Upper lobe of left lung (tissue), 6 donors: ENCODE measurements at regions not wholly inside any gene's neighbourhood (a gene's known extent, or its start where the extent isn't known, plus 50 kb on each side); places are given as distances from the start of the nearest gene placed in this dataset.

Source experiments
- ATAC-seq, 2 donors: fragments of 200-7000 bp; cut with Tn5 transposase; one replicate each; pipeline ENCODE4 v1.9.1; 2022; ENCODE audit warnings: mild to moderate bottlenecking in 2 of 2, moderate library complexity in 2 of 2; ENCODE audit not compliant: low FRiP score in 2 of 2
- DNase-seq, 2 donors: peaks; one replicate each; pipeline ENCODE4 v3.0.0-alpha.2; 2019 to 2020
- H3K27ac ChIP-seq, 4 donors: fragments of 200-600 bp; sonication (generic); one replicate each; pipeline ENCODE4 v1.5.1; 2016 to 2019
- H3K27me3 ChIP-seq, 4 donors: fragments of 200-600 bp; sonication (generic); one replicate each; pipeline ENCODE4 v1.5.1; 2017 to 2019
- H3K36me3 ChIP-seq, 4 donors: fragments of 200-600 bp; sonication (generic); one replicate each; pipeline ENCODE4 v1.5.1; 2016 to 2019
- H3K4me1 ChIP-seq, 4 donors: fragments of 200-600 bp; sonication (generic); one replicate each; pipeline ENCODE4 v1.5.1; 2018 to 2019
- H3K4me3 ChIP-seq, 4 donors: fragments of 200-600 bp; sonication (generic); one replicate each; pipeline ENCODE4 v1.5.1; 2017 to 2019; ENCODE audit warnings: mild to moderate bottlenecking in 2 of 4, moderate library complexity in 1 of 4
- H3K9me3 ChIP-seq, 4 donors: fragments of 200-600 bp; sonication (generic); one replicate each; pipeline ENCODE4 v1.5.1; 2018 to 2019
- EP300 ChIP-seq, 4 donors: sonication (generic); formaldehyde crosslinking; IDR thresholded peaks; one replicate each; pipeline ENCODE4 v1.5.1; 2017; ENCODE audit warnings: antibody characterized with exemption in 4 of 4, control low read depth in 2 of 4
- POLR2A ChIP-seq, 4 donors: fragments of 450-650 bp; IDR thresholded peaks; one replicate each; pipeline ENCODE4 v1.5.1; 2016 to 2017; ENCODE audit warnings: antibody characterized with exemption in 4 of 4, mild to moderate bottlenecking in 2 of 4
- POLR2AphosphoS5 ChIP-seq, 2 donors: sonication (generic); formaldehyde crosslinking; IDR thresholded peaks; one replicate each; pipeline ENCODE4 v1.5.1; 2017; ENCODE audit warnings: antibody characterized with exemption in 2 of 2
- WGBS, 2 donors: methylation state at CpG; one replicate each; pipeline ENCODE4 v1.1.5; 2017 to 2018; 5-methylcytosine and 5-hydroxymethylcytosine counted together
- TF ChIP-seq, protein P1 (sequence below), 6 experiments: fragments of 450-650 bp in 4 of 6; fragments of 200-600 bp in 2 of 6; sonication (generic) in 2 of 6; IDR thresholded peaks; one replicate each; pipeline ENCODE4 v1.5.1; 2016 to 2019; ENCODE audit warnings: antibody characterized with exemption in 6 of 6
- donor health status: DM: no; HTN: no; CAD: no; lungs with moderate emphysema.
- donor health status: DM: no; HTN: yes; CAD: no; lungs with severe emphysema.

DNA sequence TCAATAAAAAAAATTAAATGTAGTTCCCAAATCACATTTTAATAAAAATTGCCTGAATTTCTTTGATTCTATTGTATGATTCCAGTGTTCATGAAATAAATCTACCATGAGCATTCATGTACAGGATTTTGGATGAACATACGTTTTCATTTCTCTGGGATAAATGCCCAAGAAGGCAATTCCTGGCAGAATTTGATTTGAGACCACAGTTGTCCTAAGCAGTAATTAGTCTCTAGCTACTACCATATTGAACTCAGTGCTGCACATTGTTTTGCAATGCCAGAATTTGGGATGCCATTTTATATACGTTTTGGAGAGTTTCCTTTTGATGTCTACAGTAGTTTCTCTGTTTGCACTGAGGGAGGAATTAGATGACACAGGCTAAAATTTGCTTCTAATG, 265.3 kb upstream of the HS3ST5 start:
- H3K4me3 ChIP-seq: no peak overlapping the region
- TF ChIP-seq POLR2A (IDR thresholded peaks at IDR 0.05): no peak
- TF ChIP-seq, protein P1, sequence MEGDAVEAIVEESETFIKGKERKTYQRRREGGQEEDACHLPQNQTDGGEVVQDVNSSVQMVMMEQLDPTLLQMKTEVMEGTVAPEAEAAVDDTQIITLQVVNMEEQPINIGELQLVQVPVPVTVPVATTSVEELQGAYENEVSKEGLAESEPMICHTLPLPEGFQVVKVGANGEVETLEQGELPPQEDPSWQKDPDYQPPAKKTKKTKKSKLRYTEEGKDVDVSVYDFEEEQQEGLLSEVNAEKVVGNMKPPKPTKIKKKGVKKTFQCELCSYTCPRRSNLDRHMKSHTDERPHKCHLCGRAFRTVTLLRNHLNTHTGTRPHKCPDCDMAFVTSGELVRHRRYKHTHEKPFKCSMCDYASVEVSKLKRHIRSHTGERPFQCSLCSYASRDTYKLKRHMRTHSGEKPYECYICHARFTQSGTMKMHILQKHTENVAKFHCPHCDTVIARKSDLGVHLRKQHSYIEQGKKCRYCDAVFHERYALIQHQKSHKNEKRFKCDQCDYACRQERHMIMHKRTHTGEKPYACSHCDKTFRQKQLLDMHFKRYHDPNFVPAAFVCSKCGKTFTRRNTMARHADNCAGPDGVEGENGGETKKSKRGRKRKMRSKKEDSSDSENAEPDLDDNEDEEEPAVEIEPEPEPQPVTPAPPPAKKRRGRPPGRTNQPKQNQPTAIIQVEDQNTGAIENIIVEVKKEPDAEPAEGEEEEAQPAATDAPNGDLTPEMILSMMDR (IDR thresholded peaks at IDR 0.05): no peak
- TF ChIP-seq EP300 (IDR thresholded peaks at IDR 0.05): no peak
- TF ChIP-seq POLR2AphosphoS5 (IDR thresholded peaks at IDR 0.05): no peak
- 73 to 79% methylated on average over 2 of the region's 2 CpGs for WGBS, 2 donors
- no peaks in the 10 kb centered on the region for H3K4me1 ChIP-seq
- H3K27ac ChIP-seq: no peak overlapping the region
- ATAC-seq (no peak), DNase-seq (no peak)
- H3K27me3 ChIP-seq: no peaks in the 10 kb centered on the region
- H3K36me3 ChIP-seq: no peaks in the 10 kb centered on the region
- H3K9me3 ChIP-seq: no peaks in the 10 kb centered on the region

DNA sequence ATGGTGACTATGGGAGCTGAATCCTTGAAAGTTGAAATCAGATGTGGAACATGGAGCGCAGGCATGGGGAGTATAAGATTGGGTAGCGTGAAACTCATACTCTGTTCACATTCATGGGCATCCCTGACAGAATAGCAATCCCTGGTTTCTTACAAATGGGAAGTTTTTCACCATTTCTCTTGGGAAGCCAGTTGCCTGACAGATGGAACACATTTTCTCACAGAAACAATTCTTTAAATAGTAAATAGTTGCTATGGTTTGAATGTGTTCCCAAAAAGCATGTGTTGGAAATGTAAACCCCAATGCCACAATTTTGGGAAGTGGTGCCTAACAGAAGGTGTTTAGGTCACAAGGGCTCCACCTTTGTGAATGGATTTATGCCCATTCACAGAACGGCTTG, 262.8 kb upstream of the HS3ST5 start:
- ATAC-seq (no peak), DNase-seq (no peak)
- no peaks in the 10 kb centered on the region for H3K9me3 ChIP-seq
- no peaks in the 10 kb centered on the region for H3K4me1 ChIP-seq
- TF ChIP-seq, protein P1 (IDR thresholded peaks at IDR 0.05): no peak
- TF ChIP-seq POLR2A (IDR thresholded peaks at IDR 0.05) (no peak), EP300 (IDR thresholded peaks at IDR 0.05) (no peak), POLR2AphosphoS5 (IDR thresholded peaks at IDR 0.05) (no peak)
- no peaks in the 10 kb centered on the region for H3K36me3 ChIP-seq
- H3K27ac ChIP-seq: no peak overlapping the region
- H3K27me3 ChIP-seq: no peaks in the 10 kb centered on the region
- H3K4me3 ChIP-seq: no peak overlapping the region
- 75% methylated on average over 3 of the region's 3 CpGs for WGBS, 2 donors

DNA sequence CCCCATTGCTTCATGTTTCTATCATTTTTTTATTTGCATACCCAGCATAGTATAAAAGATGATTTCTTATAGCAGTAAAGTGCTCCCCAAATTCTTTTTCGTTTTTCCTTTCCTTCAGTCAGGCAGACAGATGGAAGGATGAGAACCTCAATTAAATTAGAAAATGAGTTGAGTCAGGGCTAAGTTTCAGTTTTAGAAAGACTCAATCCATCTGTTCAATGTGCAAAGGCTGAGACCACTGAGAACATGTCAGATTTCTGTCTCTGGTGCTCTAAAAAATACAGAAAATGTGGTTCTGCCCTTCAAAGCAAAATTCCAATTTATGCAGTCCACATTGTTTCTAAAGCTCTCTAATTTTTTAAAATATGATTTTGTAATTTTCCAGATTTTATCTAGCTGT, 257.6 kb upstream of the HS3ST5 start:
- H3K4me1 ChIP-seq: no peaks in the 10 kb centered on the region
- no peaks in the 10 kb centered on the region for H3K36me3 ChIP-seq
- H3K27ac ChIP-seq: no peak overlapping the region
- H3K9me3 ChIP-seq: no peaks in the 10 kb centered on the region
- no peaks in the 10 kb centered on the region for H3K27me3 ChIP-seq
- no peak overlapping the region for H3K4me3 ChIP-seq
- DNase-seq: no peak
- WGBS, 2 donors: 42 to 66% methylated on average over 1 of the region's 1 CpG
- TF ChIP-seq POLR2AphosphoS5 (IDR thresholded peaks at IDR 0.05): no peak
- TF ChIP-seq, protein P1 (IDR thresholded peaks at IDR 0.05): no peak
- no peak for TF ChIP-seq POLR2A (IDR thresholded peaks at IDR 0.05)
- no peak for TF ChIP-seq EP300 (IDR thresholded peaks at IDR 0.05)
- no peak for ATAC-seq

DNA sequence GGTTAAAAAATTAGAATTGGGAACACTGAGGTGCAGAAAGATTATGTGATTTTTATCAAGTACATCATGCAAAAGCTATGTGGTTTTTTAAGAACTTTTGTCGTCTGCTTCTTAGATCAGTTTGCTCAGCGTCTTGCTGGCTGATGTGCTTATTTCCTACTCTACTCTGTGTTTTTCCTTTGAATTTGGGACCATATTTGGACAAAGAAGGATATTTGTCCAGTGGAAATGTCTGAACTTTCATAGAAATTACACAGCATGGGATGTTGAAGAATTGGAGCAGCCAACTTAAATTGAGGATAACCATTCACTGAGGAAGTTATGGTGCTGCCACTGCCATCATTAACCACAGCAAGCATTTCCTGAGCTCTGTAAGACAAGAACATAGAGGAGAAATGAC, 252.8 kb upstream of the HS3ST5 start:
- TF ChIP-seq POLR2A (IDR thresholded peaks at IDR 0.05) (no peak), EP300 (IDR thresholded peaks at IDR 0.05) (no peak), POLR2AphosphoS5 (IDR thresholded peaks at IDR 0.05) (no peak)
- TF ChIP-seq, protein P1 (IDR thresholded peaks at IDR 0.05): no peak
- Histone ChIP-seq H3K27ac (no peak overlapping the region), H3K27me3 (no peaks in the 10 kb centered on the region), H3K4me3 (no peak overlapping the region), H3K4me1 (no peaks in the 10 kb centered on the region), H3K9me3 (no peaks in the 10 kb centered on the region), H3K36me3 (no peaks in the 10 kb centered on the region)
- ATAC-seq (no peak), DNase-seq (no peak)
- 85% methylated on average over 2 of the region's 2 CpGs for WGBS, 2 donors

DNA sequence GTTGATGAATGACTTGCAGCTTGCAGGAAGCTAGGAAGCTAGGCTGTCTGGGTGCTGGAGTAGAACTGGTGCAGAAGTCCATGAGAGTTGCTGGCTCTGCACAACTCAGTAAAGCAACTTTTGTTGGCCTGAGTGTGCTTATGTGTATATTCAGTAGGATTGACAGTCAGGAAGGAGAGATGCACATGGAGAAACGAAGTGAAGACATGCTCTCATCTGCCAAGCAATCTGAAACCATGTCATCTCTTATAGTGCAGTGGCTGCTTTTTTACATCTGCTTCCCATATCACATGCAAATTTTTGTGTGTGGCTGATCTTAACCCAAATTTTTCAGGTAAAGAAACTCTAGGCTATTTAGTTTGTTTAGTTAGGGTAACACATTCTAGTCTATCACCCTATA, 252.4 kb upstream of the HS3ST5 start:
- Histone ChIP-seq H3K4me3 (no peak overlapping the region), H3K27me3 (no peaks in the 10 kb centered on the region), H3K36me3 (no peaks in the 10 kb centered on the region), H3K9me3 (no peaks in the 10 kb centered on the region), H3K4me1 (no peaks in the 10 kb centered on the region), H3K27ac (no peak overlapping the region)
- ATAC-seq (no peak), DNase-seq (no peak)
- TF ChIP-seq POLR2AphosphoS5 (IDR thresholded peaks at IDR 0.05) (no peak), EP300 (IDR thresholded peaks at IDR 0.05) (no peak), POLR2A (IDR thresholded peaks at IDR 0.05) (no peak)
- TF ChIP-seq, protein P1 (IDR thresholded peaks at IDR 0.05): no peak
- WGBS, 2 donors: 39 to 59% methylated on average over 1 of the region's 1 CpG
